ENCODE measurements at regions not wholly inside any gene's neighbourhood (a gene's known extent, or its start where the extent isn't known, plus 50 kb on each side); places are given as distances from the start of the nearest gene placed in this dataset.
A peak's percentile ranks its signal among the peaks of the same experiment; 100 is the strongest.
"Not testable (repeated sequence)": the region's sequence is repeated elsewhere in the genome, so short reads cannot be mapped to it uniquely, and the experiment has no call there.

DNA sequence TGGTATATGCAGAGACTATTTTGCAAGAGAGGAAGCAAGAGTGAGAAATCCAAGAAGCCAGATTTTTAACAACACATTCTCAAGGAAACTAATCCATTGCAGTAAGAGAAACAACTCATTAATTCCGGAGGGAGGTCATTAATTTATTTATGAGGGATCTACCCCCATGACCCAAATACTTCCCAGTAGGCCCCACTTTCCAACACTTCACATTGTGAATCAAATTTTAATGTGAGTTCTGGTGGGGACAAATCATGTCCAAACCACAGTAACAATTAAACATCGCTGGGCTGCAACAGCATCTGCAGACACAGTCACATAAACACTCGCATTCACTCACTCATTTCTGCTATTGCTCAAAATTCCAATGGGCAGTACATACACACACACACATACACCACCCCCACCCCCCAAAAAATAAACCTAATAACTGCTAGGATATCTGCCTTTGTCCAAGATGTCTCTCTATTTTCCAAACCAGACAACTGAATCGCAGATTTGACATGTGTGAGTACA, 1483.7 kb downstream of the PCDH9 start:
- DNase-seq (ENCODE audit: low read depth in 4 of 4, low spot score in 3 of 4): peak in 2 of 4 donors; percentile 3 to 4

GRCh38 chr13:65744836-65745235, 1485.3 kb downstream of the PCDH9 start:
- DNase-seq (ENCODE audit: low read depth in 4 of 4, low spot score in 3 of 4): no peak

GRCh38 chr13:65733110-65733509, 1497.0 kb downstream of the PCDH9 start:
- no peak for DNase-seq (ENCODE audit: low read depth in 4 of 4, low spot score in 3 of 4)

DNA sequence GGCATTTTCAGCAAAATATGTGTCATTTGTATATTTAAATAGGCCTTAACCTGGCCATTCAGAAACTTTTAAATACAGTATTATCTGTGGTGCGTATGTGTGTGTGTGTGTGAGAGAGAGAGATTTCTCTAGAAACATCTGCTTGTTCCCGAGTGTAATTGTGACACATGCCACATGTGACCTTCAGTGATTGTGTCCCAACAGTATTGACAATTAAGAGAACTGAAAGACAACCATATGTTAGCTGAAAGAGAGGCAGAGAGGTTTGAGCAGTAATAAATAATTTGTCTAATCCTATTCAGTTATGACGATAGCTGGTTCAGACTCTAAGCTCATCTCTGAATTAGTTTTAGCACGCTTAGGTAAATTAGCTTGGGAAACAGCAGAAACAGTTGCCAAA, 1503.1 kb downstream of the PCDH9 start:
- no peak for DNase-seq (ENCODE audit: low read depth in 4 of 4, low spot score in 3 of 4)

DNA sequence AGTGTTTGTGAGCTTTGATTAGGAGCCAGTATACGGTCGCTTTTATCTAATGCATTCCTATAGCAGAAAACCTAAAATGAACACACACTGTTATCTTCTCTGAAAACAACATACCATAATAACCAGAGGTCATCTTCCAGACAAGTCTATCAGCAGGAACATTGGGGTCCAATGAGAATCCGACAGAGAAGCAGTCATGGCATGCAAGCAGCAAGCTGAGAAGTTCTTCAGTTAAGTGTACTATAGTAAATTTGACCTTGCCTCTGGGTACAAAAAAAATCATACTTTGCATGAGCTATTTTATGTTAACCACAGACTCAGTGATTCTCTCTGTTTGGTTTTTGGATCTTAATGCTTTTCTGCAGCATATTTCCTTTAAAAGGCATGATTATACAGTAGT, 1505.1 kb downstream of the PCDH9 start:
- DNase-seq (ENCODE audit: low read depth in 4 of 4, low spot score in 3 of 4): no peak

DNA sequence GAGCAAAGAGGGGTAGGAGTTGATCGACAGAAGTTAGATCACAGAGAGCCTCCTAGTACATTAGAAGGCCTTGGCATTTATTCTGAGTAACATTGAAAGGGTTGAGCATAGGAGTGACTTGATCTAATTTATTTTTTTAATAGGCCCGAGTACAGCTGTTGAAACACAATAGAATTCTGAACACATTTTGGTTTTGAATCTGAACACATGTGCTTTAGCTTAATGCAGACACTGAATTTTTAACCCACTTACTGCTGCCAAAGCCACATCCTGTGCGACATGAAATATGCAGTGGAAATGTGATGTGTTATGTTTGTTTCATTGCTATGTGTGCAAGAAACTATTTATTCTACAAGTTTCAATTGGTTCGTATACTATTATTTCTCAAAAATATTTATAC, 1505.9 kb downstream of the PCDH9 start:
- no peak for DNase-seq (ENCODE audit: low read depth in 4 of 4, low spot score in 3 of 4)

DNA sequence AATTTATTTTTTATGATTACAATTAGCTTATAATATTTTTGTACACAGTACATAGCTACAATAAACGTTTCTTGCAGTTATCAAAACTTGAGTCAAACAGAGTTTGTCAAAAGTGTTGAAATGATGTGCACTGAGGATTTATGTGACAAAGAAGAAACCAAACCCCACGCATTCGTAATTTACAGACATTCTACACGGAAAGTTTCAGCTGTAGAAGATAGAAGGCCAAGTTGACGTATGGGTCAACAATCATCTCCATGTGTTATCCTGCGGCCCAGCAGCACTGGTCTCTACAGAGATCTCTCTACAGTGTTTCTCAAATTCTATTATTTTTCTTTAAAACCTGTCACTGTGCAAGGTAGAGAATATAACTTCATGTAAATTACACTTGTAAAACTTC, 1507.6 kb downstream of the PCDH9 start:
- no peak for DNase-seq (ENCODE audit: low read depth in 4 of 4, low spot score in 3 of 4)

GRCh38 chr13:65719831-65720230, 1510.3 kb downstream of the PCDH9 start:
- DNase-seq (ENCODE audit: low read depth in 4 of 4, low spot score in 3 of 4): no peak

DNA sequence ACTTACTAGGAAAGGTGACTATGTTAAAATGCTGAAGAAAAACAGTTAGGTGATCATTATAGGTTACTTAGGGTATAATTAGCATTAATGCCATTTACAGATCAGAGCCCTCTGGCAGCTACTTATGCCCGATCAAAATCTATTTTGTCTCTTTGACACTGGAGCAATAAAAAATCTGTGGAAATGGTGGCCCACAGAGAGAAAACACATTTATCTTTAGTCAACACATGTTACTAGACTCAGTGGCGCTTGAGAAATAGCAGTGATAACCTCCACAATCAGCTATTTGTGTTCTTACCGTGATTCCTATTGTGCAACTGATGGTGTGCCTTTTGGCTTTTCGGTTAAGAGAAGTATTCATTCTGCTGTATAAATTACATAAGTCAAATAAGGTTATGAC, 1519.6 kb downstream of the PCDH9 start:
- DNase-seq (ENCODE audit: low read depth in 4 of 4, low spot score in 3 of 4): no peak

GRCh38 chr13:65697843-65698242, 1532.3 kb downstream of the PCDH9 start:
- DNase-seq (ENCODE audit: low read depth in 4 of 4, low spot score in 3 of 4): no peak

DNA sequence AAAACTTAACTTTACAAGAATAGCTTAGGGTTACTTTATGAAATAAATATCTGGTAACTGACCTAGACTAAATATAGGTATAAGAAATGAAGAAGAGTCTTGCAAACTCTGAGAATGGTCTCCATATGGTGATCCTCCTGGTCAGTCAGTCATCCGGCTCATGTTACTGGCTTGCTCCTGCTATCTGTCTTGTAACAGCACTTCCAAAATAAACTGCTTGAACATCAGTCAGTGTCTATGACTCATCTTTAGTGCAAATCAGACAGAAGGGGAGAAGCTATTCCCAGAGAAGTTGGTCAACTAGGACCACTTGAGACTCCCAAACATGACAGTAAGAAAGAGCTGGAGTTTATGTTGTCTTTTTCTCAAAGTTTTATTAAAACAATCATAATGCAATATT, 1550.9 kb downstream of the PCDH9 start:
- no peak for DNase-seq (ENCODE audit: low read depth in 4 of 4, low spot score in 3 of 4)

DNA sequence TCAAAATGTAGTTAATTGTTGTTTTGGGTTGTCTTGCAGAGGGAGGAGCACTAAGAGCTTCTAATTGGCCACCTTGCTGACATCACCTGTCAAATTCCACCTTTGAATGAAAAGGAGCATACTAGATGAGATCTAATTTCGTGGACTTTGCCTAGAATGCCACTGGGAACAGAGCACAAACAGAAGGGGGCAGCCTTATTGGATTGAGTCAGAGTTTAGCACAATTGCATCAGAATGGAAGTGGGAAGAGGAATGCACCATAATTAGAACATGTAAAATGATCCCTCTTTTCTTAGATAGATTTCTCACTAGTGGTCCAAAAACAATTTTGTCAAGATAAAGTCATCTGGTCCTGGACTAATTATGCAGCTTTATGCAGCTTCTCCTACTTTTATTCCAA, 1552.2 kb downstream of the PCDH9 start:
- DNase-seq (ENCODE audit: low read depth in 4 of 4, low spot score in 3 of 4): no peak

- DNase-seq (ENCODE audit: low read depth in 4 of 4, low spot score in 3 of 4): not testable (repeated sequence)
Observed at GRCh38 chr13:65675383-65675782, 1554.8 kb downstream of the PCDH9 start.

DNA sequence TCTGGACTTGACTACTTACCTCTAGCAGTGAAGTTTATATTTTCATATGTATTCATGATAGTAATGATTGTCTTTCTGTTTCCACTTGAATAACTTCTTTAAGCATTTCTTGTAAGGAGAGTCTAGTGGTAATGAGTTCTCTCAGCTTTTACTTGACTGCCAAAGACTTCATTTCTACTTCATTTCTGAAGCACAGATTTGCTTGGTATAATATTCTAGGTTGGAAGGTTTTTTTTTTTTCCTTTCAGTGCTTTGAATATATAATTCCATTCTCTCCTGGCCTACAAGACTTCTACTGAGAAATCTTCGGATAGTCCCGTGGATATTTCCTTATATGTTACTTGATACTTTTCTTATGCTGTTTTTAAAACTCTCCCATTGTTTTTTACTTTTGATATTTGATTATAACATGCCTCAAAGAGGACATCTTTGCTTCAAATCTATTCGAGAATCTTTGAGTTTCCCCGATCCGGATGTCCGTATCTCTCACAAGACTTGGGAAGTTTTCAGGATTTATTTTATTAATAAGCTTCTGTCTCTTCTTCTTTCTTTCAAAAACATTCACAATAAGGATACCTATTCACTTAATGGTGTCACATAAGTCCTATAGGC, 1560.0 kb downstream of the PCDH9 start:
- DNase-seq (ENCODE audit: low read depth in 4 of 4, low spot score in 3 of 4): no peak

DNA sequence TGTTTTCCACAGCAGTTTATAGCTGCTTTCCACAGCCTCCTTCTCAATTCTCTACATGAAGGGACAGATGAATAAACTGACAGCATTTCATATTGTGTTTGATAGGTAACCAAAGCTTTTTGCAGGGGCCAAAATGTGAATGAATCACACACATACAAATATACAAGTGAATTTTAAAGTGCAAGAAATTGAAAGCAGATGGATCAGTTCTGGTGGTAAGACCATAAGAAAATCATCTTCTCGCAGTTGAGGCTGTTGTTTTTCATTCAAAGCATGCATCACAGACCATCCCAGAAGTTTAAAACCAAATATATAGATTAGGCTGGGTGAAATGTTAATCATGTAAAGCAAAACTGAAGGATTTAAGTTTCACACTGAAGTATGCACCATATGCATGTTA, 1569.4 kb downstream of the PCDH9 start:
- no peak for DNase-seq (ENCODE audit: low read depth in 4 of 4, low spot score in 3 of 4)

DNA sequence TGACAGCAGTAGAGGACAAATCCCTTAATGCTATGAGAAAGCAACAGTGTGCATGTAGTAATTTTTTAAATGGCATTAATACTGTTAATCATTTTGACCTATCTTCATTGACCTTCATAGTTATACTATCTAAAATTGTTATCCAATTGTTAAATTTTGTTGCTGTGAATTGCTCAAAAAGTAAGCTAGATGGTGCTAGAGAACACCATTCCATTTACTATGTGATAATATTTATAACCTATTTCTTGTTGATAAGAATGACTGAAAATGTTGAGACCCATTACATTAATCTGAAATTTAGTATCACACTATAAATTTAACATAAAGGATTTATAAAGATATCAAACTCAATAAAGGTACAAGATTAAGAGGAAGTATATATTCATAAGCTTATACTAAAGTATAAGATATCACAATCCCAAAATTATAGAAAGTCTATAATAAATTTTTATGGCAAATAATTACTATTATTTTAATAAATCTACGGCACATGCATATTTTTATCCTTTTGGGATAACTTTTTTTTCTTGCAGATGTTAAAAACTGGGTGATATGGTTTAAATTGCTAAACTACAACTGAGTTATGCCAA, 1573.3 kb downstream of the PCDH9 start:
- no peak for DNase-seq (ENCODE audit: low read depth in 4 of 4, low spot score in 3 of 4)

- DNase-seq (ENCODE audit: low read depth in 4 of 4, low spot score in 3 of 4): no peak
Observed at GRCh38 chr13:65653613-65654012, 1576.5 kb downstream of the PCDH9 start.

- DNase-seq (ENCODE audit: low read depth in 4 of 4, low spot score in 3 of 4): no peak
Observed at GRCh38 chr13:65650321-65650720, 1579.8 kb downstream of the PCDH9 start.

GRCh38 chr13:65642996-65643395, 1587.1 kb downstream of the PCDH9 start:
- no peak for DNase-seq (ENCODE audit: low read depth in 4 of 4, low spot score in 3 of 4)

- DNase-seq (ENCODE audit: low read depth in 4 of 4, low spot score in 3 of 4): no peak
Observed at GRCh38 chr13:65642301-65642700, 1587.8 kb downstream of the PCDH9 start.

GRCh38 chr13:65638572-65639168, 1591.5 kb downstream of the PCDH9 start:
- DNase-seq (ENCODE audit: low read depth in 4 of 4, low spot score in 3 of 4): peak in 1 of 4 donors; percentile 7

- no peak for DNase-seq (ENCODE audit: low read depth in 4 of 4, low spot score in 3 of 4)
Observed at GRCh38 chr13:65633806-65634205, 1596.3 kb downstream of the PCDH9 start.

All from right renal pelvis (tissue), 4 donors.